ENCODE measurements at regions not wholly inside any gene's neighbourhood (a gene's known extent, or its start where the extent isn't known, plus 50 kb on each side); places are given as distances from the start of the nearest gene placed in this dataset.

DNA sequence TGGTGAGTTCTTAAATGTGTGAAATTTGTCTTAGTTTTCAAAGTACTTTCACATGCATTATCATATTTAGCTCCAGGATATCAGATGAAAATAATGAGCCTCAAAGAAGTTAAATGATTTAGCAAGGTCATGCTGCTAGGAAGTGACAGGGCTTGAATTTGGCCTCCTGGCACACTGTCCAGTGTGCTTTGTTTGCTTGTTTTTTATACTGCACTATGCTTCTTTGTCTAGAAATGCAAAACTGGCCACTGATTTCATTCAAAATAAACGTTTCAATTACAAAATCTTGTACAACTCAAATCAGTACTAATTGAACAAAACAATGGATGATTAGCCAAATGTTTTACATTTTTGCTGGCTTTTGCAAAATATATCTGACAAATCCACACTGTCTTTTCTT is 583.3 kb upstream of the CBLB start:
- H3K9me3 Mint-ChIP-seq, result peaks cover 5% of the 10 kb centered on the region
- no peaks in the 10 kb centered on the region for H3K9me3 ChIP-seq (ENCODE audit: low read depth)
- TF ChIP-seq, protein P1, sequence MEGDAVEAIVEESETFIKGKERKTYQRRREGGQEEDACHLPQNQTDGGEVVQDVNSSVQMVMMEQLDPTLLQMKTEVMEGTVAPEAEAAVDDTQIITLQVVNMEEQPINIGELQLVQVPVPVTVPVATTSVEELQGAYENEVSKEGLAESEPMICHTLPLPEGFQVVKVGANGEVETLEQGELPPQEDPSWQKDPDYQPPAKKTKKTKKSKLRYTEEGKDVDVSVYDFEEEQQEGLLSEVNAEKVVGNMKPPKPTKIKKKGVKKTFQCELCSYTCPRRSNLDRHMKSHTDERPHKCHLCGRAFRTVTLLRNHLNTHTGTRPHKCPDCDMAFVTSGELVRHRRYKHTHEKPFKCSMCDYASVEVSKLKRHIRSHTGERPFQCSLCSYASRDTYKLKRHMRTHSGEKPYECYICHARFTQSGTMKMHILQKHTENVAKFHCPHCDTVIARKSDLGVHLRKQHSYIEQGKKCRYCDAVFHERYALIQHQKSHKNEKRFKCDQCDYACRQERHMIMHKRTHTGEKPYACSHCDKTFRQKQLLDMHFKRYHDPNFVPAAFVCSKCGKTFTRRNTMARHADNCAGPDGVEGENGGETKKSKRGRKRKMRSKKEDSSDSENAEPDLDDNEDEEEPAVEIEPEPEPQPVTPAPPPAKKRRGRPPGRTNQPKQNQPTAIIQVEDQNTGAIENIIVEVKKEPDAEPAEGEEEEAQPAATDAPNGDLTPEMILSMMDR (IDR thresholded peaks at IDR 0.05), result no peak
- TF ChIP-seq EZH2 (IDR thresholded peaks at IDR 0.05) (no peak), EZH2phosphoT487 (IDR thresholded peaks at IDR 0.05) (no peak)
- H3K27me3 Mint-ChIP-seq (ENCODE audit: insufficient read depth, low read depth), result peaks cover 3% of the 10 kb centered on the region
- no peaks in the 10 kb centered on the region for H3K4me1 ChIP-seq
- no peaks in the 10 kb centered on the region for H3K36me3 ChIP-seq
- H3K27ac Mint-ChIP-seq, result no peak overlapping the region
- no peak overlapping the region for H3K4me2 ChIP-seq
- no peaks in the 10 kb centered on the region for H4K20me1 ChIP-seq (ENCODE audit: low read depth)
- H2AFZ ChIP-seq (replicated peaks), result no peak overlapping the region
- H3K27ac ChIP-seq, result no peak overlapping the region
- H3K4me1 Mint-ChIP-seq, result peaks cover 8% of the 10 kb centered on the region
- H3K36me3 Mint-ChIP-seq, result no peaks in the 10 kb centered on the region
- H3K4me3 ChIP-seq, result no peak overlapping the region
- H3K27me3 ChIP-seq, result no peaks in the 10 kb centered on the region
- H3F3A ChIP-seq (ENCODE audit: low read depth), result no peaks in the 10 kb centered on the region
- no peak overlapping the region for H3K9ac ChIP-seq
- DNase-seq (ENCODE audit: low spot score), result no peak
- no peak overlapping the region for H3K4me3 Mint-ChIP-seq
- H3K79me2 ChIP-seq (ENCODE audit: low read depth), result no peaks in the 10 kb centered on the region

DNA sequence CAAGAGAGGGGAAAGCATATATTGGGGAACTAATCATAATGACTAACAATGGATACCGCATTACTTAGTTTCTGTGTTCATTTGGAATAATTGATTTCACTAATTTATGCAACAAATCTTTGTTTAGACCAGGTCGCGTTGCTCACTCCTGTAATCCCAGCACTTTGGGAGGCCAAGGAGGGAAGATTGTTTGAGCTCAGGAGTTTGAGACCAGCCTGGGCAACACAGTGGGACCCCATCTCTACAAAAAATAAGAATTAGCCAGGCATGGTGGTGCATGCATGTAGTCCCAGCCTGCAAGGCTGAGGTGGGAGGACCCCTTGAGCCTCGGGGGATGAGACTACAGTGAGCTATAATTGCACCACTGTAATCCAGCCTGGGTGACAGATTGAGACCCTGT is 585.7 kb upstream of the CBLB start:
- Histone ChIP-seq H3F3A (ENCODE audit: low read depth) (no peaks in the 10 kb centered on the region), H3K27me3 (no peaks in the 10 kb centered on the region), H3K4me3 (no peak overlapping the region), H3K4me2 (no peak overlapping the region), H3K4me1 (no peaks in the 10 kb centered on the region), H3K9me3 (ENCODE audit: low read depth) (no peaks in the 10 kb centered on the region), H4K20me1 (ENCODE audit: low read depth) (no peaks in the 10 kb centered on the region), H3K9ac (no peak overlapping the region), H3K27ac (no peak overlapping the region), H2AFZ (replicated peaks) (no peak overlapping the region), H3K79me2 (ENCODE audit: low read depth) (no peaks in the 10 kb centered on the region), H3K36me3 (no peaks in the 10 kb centered on the region)
- Mint-ChIP-seq H3K4me1 (peaks cover 17% of the 10 kb centered on the region), H3K27ac (no peak overlapping the region), H3K36me3 (no peaks in the 10 kb centered on the region), H3K4me3 (no peak overlapping the region), H3K27me3 (ENCODE audit: insufficient read depth, low read depth) (peaks cover 5% of the 10 kb centered on the region), H3K9me3 (no peaks in the 10 kb centered on the region)
- no peak for DNase-seq (ENCODE audit: low spot score)
- no peak for TF ChIP-seq EZH2phosphoT487 (IDR thresholded peaks at IDR 0.05)
- no peak for TF ChIP-seq EZH2 (IDR thresholded peaks at IDR 0.05)
- TF ChIP-seq, protein P1 (IDR thresholded peaks at IDR 0.05), result no peak

DNA sequence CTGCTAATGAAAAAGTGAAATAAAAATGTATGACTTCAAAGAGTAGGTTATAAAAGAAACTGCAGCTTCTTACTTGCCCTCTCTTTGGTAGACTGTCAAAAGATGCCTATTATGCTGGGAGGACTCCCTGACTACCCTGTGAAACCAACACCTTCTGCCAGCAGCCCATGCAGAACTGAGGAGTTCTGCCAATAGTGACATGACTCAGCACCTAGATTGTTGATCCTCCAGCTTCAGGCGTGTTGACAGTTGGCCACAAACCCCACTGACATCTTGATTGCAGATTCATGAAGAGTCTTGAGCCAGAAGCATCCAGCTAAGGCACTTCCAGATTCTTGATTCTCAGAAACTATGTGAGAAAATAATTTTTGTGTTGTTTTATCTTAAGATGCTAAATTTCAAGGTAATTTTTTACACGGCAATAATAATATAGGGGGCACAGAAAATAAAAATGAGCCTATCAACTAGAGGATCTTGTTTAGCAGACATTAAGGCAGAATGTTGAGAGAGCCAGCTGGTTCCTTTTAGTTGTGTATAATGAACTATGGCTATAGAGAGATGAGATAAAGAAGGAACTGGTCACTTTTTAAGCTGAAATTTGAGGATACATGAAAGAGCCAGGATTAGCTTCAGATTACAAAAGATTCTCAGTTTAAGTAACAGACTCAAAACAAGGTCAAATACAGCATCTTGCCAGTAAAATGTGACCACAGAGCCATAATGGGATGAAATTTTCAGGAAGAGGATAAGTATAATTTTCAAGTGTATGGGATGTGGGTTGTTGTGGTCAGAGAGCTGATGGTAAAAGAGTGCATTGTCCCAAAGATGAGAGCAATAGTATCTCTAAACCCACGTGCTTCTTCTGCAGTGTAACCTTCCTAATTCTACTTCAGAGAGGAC is 588.7 kb upstream of the CBLB start:
- H3K4me3 Mint-ChIP-seq, result no peak overlapping the region
- H3K27ac Mint-ChIP-seq, result no peak overlapping the region
- no peaks in the 10 kb centered on the region for H3K36me3 ChIP-seq
- H3K4me1 ChIP-seq, result no peaks in the 10 kb centered on the region
- no peaks in the 10 kb centered on the region for H3K9me3 Mint-ChIP-seq
- H3K4me1 Mint-ChIP-seq, result peaks cover 15% of the 10 kb centered on the region
- H3K4me2 ChIP-seq, result no peak overlapping the region
- no peak for DNase-seq (ENCODE audit: low spot score)
- H3K9ac ChIP-seq, result no peak overlapping the region
- no peaks in the 10 kb centered on the region for H3K36me3 Mint-ChIP-seq
- TF ChIP-seq, protein P1 (IDR thresholded peaks at IDR 0.05), result no peak
- TF ChIP-seq EZH2 (IDR thresholded peaks at IDR 0.05) (no peak), EZH2phosphoT487 (IDR thresholded peaks at IDR 0.05) (no peak)
- H4K20me1 ChIP-seq (ENCODE audit: low read depth), result no peaks in the 10 kb centered on the region
- no peak overlapping the region for H3K27ac ChIP-seq
- no peaks in the 10 kb centered on the region for H3F3A ChIP-seq (ENCODE audit: low read depth)
- H3K9me3 ChIP-seq (ENCODE audit: low read depth), result no peaks in the 10 kb centered on the region
- H2AFZ ChIP-seq (replicated peaks), result no peak overlapping the region
- no peak overlapping the region for H3K4me3 ChIP-seq
- H3K79me2 ChIP-seq (ENCODE audit: low read depth), result no peaks in the 10 kb centered on the region
- H3K27me3 ChIP-seq, result no peaks in the 10 kb centered on the region
- H3K27me3 Mint-ChIP-seq (ENCODE audit: insufficient read depth, low read depth), result peaks cover 5% of the 10 kb centered on the region

Data from neural progenitor cell (in vitro differentiated cells).